DMS 273 (cell line): ENCODE measurements at regions not wholly inside any gene's neighbourhood (a gene's known extent, or its start where the extent isn't known, plus 50 kb on each side); places are given as distances from the start of the nearest gene placed in this dataset.
A peak's percentile ranks its signal among the peaks of the same experiment; 100 is the strongest.

Experiments
- DNase-seq: peaks from one replicate; lab custom pipeline; 2025; ENCODE audit not compliant: unreplicated experiment; lab: John Stamatoyannopoulos, UW

- no peak for DNase-seq
These were observed 52.0 kb upstream of the OSBPL8 start for GRCh38 chr12:76611533-76611932.

- no peak for DNase-seq
These were observed 54.8 kb upstream of the OSBPL8 start for GRCh38 chr12:76614364-76614763.

- DNase-seq, result no peak
These were observed 58.5 kb upstream of the OSBPL8 start for GRCh38 chr12:76618031-76618430.

DNA sequence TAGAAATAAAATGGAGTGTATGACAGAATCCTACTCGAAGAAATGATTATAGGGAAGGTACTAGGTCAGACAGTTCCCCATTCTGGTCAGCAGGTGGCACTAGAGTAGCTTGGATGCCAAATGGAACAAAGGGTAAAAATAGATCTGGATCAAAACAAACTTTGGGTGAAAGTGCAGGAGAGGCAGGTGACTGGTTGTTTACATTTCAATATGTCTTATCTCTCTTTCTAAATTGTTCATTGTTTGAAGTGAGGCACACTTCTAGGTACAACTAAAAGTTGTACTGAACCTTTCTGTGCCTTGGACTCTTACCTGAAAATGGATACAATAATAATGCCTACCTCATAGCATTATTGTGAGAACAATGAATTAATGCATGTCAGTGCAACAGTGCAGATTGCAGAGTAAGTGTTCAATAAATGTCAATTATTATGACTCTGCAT lies 62.0 kb upstream of the OSBPL8 start:
- peak; percentile 76 for DNase-seq

GRCh38 chr12:76622351-76622750 lies 62.8 kb upstream of the OSBPL8 start:
- DNase-seq, result no peak

DNA sequence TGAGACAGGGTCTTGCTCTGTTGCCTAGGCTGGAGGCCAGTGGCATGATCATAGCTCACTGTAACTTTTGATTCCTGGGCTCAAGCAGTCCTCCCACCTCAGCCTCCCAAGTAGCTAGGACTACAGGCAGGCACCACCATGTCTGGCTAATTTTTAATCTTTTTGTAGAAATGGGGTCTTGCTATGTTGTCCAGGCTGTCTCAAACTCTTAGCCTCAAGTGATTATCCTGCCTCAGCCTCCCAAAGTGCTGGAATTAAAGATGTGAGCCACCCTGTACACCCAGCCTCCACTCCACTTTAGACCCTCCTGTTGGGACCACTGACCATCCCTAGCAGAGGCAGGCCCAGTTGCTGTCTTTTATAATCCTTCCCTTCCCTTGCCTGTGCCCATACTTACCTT lies 63.3 kb upstream of the OSBPL8 start:
- DNase-seq, result no peak

DNA sequence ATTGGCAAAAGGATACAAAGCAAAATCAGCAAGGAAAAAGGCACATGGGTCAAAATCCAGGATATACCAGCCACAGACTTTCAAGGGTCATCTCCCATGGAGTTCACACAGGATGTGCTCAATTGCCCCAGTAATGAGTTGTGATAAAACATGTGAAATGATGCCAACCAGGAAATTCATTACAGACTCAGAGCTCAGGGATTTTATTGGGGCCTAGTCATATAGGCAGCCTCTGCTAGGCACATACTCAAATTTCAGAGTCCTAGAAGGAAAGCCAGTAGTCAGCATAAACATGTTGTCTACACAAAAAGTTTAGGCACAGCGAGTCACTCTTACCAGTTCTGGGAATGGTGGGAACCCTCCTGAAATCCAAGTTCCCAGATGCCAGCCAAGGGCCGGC lies 64.4 kb upstream of the OSBPL8 start:
- no peak for DNase-seq

- DNase-seq, result peak; percentile 3
These were observed 68.0 kb upstream of the OSBPL8 start for GRCh38 chr12:76627346-76628135.

- no peak for DNase-seq
These were observed 69.2 kb upstream of the OSBPL8 start for GRCh38 chr12:76628745-76629144.

- DNase-seq, result no peak
These were observed 72.2 kb upstream of the OSBPL8 start for GRCh38 chr12:76631741-76632140.

DNA sequence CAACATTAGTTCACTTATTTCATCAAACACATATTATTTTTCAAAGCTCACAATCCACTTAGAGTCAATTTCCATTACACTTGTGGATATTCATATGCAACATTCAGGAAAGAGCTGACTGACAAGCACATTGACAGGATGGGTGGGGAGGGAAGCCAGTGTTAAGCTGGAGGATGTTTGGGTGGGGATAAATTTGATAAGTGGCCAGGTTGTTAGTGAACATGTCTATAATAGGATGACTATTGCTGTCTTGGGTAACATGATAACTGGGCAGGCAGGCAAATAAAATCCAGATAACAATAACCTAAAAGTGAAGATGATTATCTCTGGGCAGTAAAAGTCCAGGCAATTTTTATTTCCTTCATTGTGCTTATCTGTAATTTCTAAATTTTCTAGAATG lies 73.8 kb upstream of the OSBPL8 start:
- DNase-seq, result no peak

DNA sequence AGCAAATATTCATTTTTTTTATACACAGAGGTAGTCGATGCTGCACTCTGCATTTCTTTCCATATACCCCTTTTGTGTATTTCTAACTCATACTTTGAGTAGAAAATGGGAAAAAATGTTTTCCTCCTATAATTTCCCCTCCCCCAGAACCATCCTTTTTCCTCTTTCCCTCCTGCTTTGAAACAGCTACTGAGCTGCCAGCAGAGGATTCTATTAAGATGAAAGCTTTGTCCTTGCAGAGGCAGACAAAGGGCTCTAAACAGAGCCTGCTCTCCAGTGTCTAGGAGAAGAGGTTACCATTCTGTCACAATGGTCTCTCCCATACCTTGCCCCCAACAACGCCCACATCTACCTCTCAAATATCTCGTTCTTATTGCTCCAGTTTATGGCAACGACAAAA lies 74.6 kb upstream of the OSBPL8 start:
- no peak for DNase-seq

GRCh38 chr12:76636121-76636692 lies 76.6 kb upstream of the OSBPL8 start:
- no peak for DNase-seq

DNA sequence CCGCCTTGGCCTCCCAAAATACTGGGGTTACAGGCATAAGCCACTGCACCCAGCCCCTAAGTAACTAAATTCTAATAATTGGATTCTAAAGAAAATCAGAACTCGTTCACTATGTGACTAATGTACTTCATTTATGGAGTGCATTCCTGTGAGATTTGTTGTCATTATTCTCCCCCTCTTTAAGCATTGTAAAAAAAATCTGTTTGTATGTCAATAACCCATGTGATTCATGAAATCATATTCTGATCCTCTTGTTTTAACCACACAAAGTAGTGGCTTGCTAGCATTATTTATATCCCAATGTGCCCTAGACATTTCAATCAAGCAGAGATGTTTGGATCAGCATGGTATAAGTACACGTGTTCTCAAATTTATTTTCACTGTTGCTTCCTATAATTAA lies 78.2 kb upstream of the OSBPL8 start:
- DNase-seq, result no peak

GRCh38 chr12:76639646-76640045 lies 80.1 kb upstream of the OSBPL8 start:
- no peak for DNase-seq

GRCh38 chr12:76641073-76641472 lies 81.5 kb upstream of the OSBPL8 start:
- DNase-seq, result no peak

DNA sequence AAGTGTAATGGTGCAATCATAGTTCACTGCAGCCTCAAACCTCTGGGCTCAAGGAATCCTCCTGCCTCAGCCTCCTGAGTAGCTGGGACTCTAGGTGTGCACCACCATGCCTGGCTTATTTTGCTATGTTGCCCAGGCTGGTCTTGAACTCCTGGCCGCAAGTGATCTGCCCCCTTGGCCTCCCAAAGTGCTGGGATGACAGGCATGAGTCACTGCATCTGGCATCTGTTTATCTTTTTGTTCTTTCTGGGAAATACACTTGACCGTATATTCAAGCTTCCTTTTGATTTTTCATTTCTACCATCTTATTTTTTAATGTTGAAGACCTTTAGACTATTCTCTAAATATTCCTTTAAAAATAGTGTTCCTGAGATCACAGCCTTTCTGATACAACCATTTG lies 82.4 kb upstream of the OSBPL8 start:
- no peak for DNase-seq

- no peak for DNase-seq
These were observed 83.9 kb upstream of the OSBPL8 start for GRCh38 chr12:76643438-76643837.

- DNase-seq, result no peak
These were observed 85.4 kb upstream of the OSBPL8 start for GRCh38 chr12:76644950-76645349.

DNA sequence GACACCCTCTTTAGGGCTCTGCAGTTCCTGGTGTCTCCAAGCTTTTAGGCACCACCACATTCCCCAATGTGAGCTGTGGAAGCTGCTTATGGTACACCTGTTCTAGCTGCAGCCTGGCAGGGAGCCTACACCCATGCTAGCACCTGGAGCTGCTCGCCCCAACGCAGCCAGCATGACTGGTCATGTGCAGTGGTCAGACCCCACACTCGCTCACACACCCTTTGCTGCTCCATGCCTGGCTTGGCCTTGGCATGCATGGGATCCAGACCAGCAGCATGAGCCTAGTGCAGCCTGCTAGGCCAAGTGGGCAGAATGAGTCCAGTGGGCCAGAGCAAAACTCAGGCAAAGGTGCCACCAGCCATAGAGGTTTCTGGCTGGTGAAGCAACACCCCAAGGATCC lies 86.4 kb upstream of the OSBPL8 start:
- no peak for DNase-seq

- DNase-seq, result no peak
These were observed 86.8 kb upstream of the OSBPL8 start for GRCh38 chr12:76646366-76646765.

- no peak for DNase-seq
These were observed 89.5 kb upstream of the OSBPL8 start for GRCh38 chr12:76649099-76649498.

DNA sequence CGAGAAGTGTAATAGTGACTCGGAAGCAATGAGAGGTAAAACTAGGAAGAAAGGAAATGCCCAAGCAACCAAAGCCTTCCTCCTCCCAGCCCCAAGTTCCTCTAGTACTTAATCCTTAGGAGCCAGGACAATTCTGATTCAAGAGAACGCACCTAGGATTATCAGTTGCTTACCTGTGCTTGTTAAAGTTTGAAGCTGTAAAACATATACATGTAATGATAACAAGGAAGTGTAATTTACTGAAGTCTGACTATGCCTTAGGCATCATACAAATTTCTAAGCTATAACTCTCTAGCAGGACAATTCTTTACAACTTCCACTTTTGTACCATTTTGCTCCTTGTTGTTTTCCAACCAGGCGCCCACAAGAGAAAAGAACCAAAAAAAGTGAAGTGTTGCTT lies 92.8 kb upstream of the OSBPL8 start:
- DNase-seq, result no peak
